Activated T-cell treated with anti-CD3 and anti-CD28 coated beads, Interleukin-2, amount 50 U/mL, for 48 hours (primary cell): ENCODE measurements at regions not wholly inside any gene's neighbourhood (a gene's known extent, or its start where the extent isn't known, plus 50 kb on each side); places are given as distances from the start of the nearest gene placed in this dataset.
"Not testable (repeated sequence)": the region's sequence is repeated elsewhere in the genome, so short reads cannot be mapped to it uniquely, and the experiment has no call there.

Experiments
- DNase-seq, 2 experiments: peaks; one replicate each; pipeline ENCODE4 v3.0.0-alpha.2; 2020

GRCh38 chr5:27818888-27819287 lies 780.5 kb upstream of the CDH9 start:
- DNase-seq = no peak

- DNase-seq = no peak
Observed at GRCh38 chr5:27814983-27815382, 776.6 kb upstream of the CDH9 start.

GRCh38 chr5:27814286-27814685 lies 775.9 kb upstream of the CDH9 start:
- DNase-seq = no peak

GRCh38 chr5:27810458-27810857 lies 772.1 kb upstream of the CDH9 start:
- DNase-seq = no peak

GRCh38 chr5:27797220-27797619 lies 758.8 kb upstream of the CDH9 start:
- DNase-seq = no peak

GRCh38 chr5:27788184-27788583 lies 749.8 kb upstream of the CDH9 start:
- no peak for DNase-seq

GRCh38 chr5:27784317-27784716 lies 745.9 kb upstream of the CDH9 start:
- DNase-seq = no peak

- DNase-seq = no peak
Observed at GRCh38 chr5:27778121-27778520, 739.7 kb upstream of the CDH9 start.

GRCh38 chr5:27773636-27774035 lies 735.2 kb upstream of the CDH9 start:
- DNase-seq = no peak

GRCh38 chr5:27773166-27773565 lies 734.8 kb upstream of the CDH9 start:
- no peak for DNase-seq

GRCh38 chr5:27769748-27770402 lies 731.5 kb upstream of the CDH9 start:
- no peak for DNase-seq

GRCh38 chr5:27748847-27749246 lies 710.5 kb upstream of the CDH9 start:
- no peak for DNase-seq

GRCh38 chr5:27743383-27743979 lies 705.1 kb upstream of the CDH9 start:
- DNase-seq = not testable (repeated sequence)

GRCh38 chr5:27742805-27743204 lies 704.4 kb upstream of the CDH9 start:
- no peak for DNase-seq

GRCh38 chr5:27734838-27735237 lies 696.5 kb upstream of the CDH9 start:
- no peak for DNase-seq

- DNase-seq = no peak
Observed at GRCh38 chr5:27733237-27733636, 694.9 kb upstream of the CDH9 start.

GRCh38 chr5:27727254-27727653 lies 688.9 kb upstream of the CDH9 start:
- DNase-seq = no peak

- no peak for DNase-seq
Observed at GRCh38 chr5:27722337-27722736, 684.0 kb upstream of the CDH9 start.

GRCh38 chr5:27708534-27708933 lies 670.1 kb upstream of the CDH9 start:
- DNase-seq = no peak

- DNase-seq = no peak
Observed at GRCh38 chr5:27706832-27707231, 668.4 kb upstream of the CDH9 start.

- DNase-seq = no peak
Observed at GRCh38 chr5:27705661-27706060, 667.3 kb upstream of the CDH9 start.

- DNase-seq = no peak
Observed at GRCh38 chr5:27701931-27702903, 663.8 kb upstream of the CDH9 start.

GRCh38 chr5:27700526-27700925 lies 662.1 kb upstream of the CDH9 start:
- DNase-seq = no peak

GRCh38 chr5:27682600-27682999 lies 644.2 kb upstream of the CDH9 start:
- DNase-seq = no peak
